ENCODE measurements at regions not wholly inside any gene's neighbourhood (a gene's known extent, or its start where the extent isn't known, plus 50 kb on each side); places are given as distances from the start of the nearest gene placed in this dataset.

DNA sequence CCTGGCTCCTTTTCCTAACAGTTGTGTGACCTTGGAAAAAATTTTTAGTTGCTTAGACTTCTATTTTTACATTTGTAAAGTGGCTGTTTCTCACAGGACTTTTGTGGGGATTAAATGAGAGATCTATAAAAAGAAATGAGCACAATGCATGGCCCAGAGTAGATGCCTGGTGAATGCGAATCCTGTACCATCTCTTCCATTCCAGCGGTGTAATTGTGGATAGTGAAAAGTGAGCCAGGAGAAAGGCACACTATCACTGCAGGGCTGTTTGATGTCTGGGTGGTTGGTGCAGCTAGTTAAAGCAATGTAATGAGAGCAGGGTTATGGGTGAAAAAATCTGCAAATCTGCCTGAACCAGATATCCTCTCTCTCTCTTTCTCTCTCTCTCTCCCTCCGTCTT, 347.5 kb upstream of the CITED2 start:
- no peaks in the 10 kb centered on the region for H3K9me3 Mint-ChIP-seq
- ChIA-PET POLR2A (no interaction called here), CTCF (interaction anchor here (0.6 kb wide), 1 partner anchor 1523 kb away, joined by 3 read pairs; no protein-coding TSS in a partner anchor)
- H3K36me3 Mint-ChIP-seq (ENCODE audit: low read depth) = no peaks in the 10 kb centered on the region
- no peaks in the 10 kb centered on the region for H3K4me1 Mint-ChIP-seq
- DNase-seq = no peak
- no peaks in the 10 kb centered on the region for H3K27me3 Mint-ChIP-seq
- no peak overlapping the region for H3K4me3 Mint-ChIP-seq
- no peak overlapping the region for H3K27ac Mint-ChIP-seq

DNA sequence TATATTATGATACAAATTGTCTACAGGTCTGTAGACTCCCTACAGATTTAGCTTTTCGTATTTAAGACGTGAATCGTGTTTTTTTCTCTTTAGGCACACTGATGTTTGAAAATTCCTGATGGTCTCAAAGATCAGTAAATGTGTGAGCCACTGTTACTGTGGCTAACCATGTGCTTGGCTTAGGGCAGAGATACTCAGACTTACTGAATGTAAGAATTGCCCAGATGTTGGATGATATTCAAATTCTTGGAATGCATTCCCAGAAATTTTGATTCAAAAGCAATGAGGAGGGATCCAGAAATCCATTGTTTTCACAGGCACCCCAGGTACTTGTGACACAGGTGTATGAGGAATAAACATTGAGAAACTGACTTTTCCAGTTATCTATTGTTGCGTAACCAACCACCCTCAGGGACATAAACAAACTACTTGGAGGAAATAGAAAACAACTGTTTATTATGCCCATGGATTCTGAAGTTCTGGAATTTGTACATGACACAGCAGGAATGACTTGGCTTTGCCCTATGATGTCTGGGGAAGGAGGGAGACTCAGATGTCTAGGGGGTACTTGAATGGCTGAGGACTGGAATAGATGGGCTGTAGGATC, 339.6 kb upstream of the CITED2 start:
- ChIA-PET CTCF (no interaction called here), POLR2A (no interaction called here)
- DNase-seq = no peak
- H3K9me3 Mint-ChIP-seq = no peaks in the 10 kb centered on the region
- H3K4me1 Mint-ChIP-seq = no peaks in the 10 kb centered on the region
- H3K4me3 Mint-ChIP-seq = no peak overlapping the region
- H3K36me3 Mint-ChIP-seq (ENCODE audit: low read depth) = no peaks in the 10 kb centered on the region
- no peak overlapping the region for H3K27ac Mint-ChIP-seq
- H3K27me3 Mint-ChIP-seq = peaks cover 11% of the 10 kb centered on the region

DNA sequence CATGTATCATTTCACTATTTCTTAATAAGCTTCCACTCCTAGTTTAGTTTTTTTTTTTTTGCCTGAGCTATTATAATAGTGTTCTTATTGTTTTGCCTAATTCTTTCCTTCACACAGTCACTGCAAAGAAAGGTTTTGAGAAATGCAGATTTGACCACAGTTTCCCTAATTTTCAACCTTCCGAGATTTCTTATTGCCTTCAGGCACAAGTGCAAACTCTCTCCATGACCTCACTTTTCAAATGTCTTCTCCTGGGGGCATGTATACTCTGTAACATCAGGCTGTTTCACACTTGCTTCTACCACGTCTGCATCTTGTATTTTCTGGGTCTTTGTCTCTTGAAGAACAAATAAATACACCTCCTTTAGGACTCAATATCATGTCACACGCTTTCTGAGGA, 339.0 kb upstream of the CITED2 start:
- Mint-ChIP-seq H3K9me3 (no peaks in the 10 kb centered on the region), H3K27me3 (peaks cover 11% of the 10 kb centered on the region), H3K36me3 (ENCODE audit: low read depth) (no peaks in the 10 kb centered on the region), H3K4me1 (no peaks in the 10 kb centered on the region), H3K4me3 (no peak overlapping the region), H3K27ac (no peak overlapping the region)
- CTCF ChIA-PET = no interaction called here
- DNase-seq = no peak
- POLR2A ChIA-PET = no interaction called here

DNA sequence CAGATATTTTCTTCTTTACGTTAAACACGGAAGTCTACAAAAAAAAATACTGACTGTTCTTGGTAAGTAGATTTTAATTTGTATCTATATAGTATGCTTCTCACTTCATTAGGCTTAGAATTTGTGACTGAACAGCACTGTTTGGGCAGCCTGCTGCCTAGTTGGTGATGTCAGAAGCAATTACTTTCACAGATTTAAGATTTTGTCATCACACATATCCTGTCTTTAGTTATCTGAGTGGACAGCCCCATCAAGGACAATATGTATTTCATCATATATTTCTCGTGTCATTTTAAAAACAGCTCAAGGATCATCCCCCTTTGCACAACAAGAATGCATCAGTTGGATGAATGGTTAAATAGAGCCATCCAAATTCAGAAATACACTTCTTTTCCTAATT, 338.4 kb upstream of the CITED2 start:
- no peaks in the 10 kb centered on the region for H3K9me3 Mint-ChIP-seq
- H3K27me3 Mint-ChIP-seq = peaks cover 11% of the 10 kb centered on the region
- H3K4me3 Mint-ChIP-seq = no peak overlapping the region
- no peaks in the 10 kb centered on the region for H3K36me3 Mint-ChIP-seq (ENCODE audit: low read depth)
- CTCF ChIA-PET = no interaction called here
- POLR2A ChIA-PET = no interaction called here
- DNase-seq = no peak
- no peaks in the 10 kb centered on the region for H3K4me1 Mint-ChIP-seq
- no peak overlapping the region for H3K27ac Mint-ChIP-seq

DNA sequence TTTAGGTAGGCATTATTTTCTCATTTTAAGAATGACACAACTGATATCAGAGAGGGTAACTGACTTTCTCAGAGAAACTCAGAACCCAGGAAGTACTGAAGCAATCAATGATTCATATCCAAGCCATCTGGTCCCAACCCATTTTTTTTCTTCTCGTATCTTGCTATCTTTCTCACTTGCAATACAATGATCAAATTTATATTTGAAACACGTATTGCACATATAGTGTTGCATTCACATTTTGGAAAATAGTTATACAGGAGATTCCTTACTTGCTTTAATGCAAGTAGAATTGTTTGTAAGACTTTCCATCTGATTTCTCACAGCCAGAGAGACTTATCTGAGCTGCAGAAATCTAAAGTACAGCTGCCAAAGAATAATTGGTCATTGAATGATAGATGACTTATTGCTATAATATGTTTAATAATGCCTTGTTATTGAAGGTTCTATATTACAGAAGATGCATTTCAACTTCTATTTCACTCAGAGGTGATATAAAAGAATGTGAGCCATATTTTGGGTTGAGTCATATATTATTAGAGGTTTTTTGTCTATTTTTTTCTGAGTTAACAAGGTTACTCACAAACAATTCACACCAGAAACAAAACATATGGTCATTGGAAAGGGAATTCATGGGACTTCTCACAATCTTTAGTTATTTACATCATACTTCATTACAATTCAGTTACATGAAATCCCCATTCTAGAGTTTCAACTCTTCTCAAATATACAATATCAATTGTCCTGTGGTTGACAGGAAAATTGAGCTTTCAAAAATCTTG, 337.5 kb upstream of the CITED2 start:
- no peaks in the 10 kb centered on the region for H3K36me3 Mint-ChIP-seq (ENCODE audit: low read depth)

DNA sequence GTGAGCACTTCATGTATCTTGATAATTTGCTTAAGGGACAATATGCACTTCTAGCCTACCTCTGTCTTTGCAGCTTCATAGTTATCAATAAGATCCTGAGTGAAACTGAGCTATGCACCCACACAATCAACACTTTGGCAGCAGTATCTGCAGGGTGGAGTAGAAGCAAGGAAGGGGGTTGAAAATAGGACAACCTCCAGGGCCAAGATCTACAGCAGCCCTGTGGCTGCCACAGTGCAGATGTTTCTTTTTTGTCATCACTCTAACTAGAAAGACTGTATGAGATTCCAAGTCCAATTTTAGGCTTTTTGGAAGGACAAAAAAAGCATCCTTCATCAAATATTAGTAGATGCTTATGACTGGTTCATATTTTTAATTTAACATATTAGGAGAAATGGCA, 336.1 kb upstream of the CITED2 start:
- Mint-ChIP-seq H3K27me3 (peaks cover 9% of the 10 kb centered on the region), H3K9me3 (no peaks in the 10 kb centered on the region), H3K36me3 (ENCODE audit: low read depth) (no peaks in the 10 kb centered on the region), H3K4me1 (no peaks in the 10 kb centered on the region), H3K4me3 (no peak overlapping the region), H3K27ac (no peak overlapping the region)
- CTCF ChIA-PET = no interaction called here
- POLR2A ChIA-PET = no interaction called here
- DNase-seq = no peak

More for the DNA sequence above, 337.5 kb upstream of the CITED2 start:
- H3K4me1 Mint-ChIP-seq = no peaks in the 10 kb centered on the region
- CTCF ChIA-PET = interaction anchor here (0.7 kb wide), 1 partner anchor 13 kb away, joined by 3 read pairs; no protein-coding TSS in a partner anchor
- no peak overlapping the region for H3K4me3 Mint-ChIP-seq
- POLR2A ChIA-PET = no interaction called here
- no peak overlapping the region for H3K27ac Mint-ChIP-seq
- no peak for DNase-seq
- peaks cover 11% of the 10 kb centered on the region for H3K27me3 Mint-ChIP-seq
- no peaks in the 10 kb centered on the region for H3K9me3 Mint-ChIP-seq

DNA sequence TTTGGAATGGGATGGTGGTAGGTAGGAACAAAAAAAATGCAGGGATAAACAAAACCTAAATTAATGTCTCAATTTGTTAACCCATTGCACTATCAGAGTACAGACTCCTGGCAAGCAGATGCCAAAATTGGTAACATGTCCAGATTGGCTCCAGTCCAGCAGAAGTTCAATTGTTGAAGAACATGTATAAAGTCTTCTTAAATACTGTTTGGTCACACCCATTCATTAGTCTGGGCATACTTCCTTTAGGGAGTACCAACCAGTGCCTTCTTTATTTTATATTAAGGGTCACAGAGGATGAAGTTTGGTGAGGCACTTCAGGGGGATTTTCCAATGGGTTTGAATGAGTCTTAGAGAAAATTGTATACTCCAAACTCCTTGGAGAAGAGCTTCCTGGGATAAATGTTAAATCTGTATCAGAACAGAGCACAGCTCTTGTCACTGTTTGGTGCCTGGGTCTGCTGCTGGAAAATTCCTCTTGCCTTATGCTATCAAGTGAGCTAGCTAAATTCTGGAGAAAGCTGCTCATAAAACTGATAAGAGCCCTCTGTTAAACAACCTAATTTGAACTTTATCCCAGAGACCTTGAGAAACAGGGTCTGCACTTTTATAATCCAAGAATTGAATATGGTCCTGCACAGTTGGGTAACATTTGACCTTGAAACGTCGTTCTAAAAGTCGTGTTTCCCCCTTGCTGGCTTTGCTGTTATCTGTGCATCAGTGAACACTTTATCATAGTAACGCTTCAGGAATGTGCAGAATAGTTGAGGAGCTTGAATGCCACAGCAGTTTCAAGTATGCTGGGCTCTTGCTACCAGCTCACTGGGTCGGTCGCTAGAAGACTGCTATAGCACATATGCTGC, 334.1 kb upstream of the CITED2 start:
- H3K4me3 Mint-ChIP-seq = no peak overlapping the region
- no peaks in the 10 kb centered on the region for H3K4me1 Mint-ChIP-seq
- peaks cover 5% of the 10 kb centered on the region for H3K27me3 Mint-ChIP-seq
- POLR2A ChIA-PET = no interaction called here
- H3K9me3 Mint-ChIP-seq = no peaks in the 10 kb centered on the region
- no peak for DNase-seq
- no peak overlapping the region for H3K27ac Mint-ChIP-seq
- CTCF ChIA-PET = interaction anchor here (1.0 kb wide), 1 partner anchor 8 kb away, joined by 3 read pairs; no protein-coding TSS in a partner anchor
- H3K36me3 Mint-ChIP-seq (ENCODE audit: low read depth) = no peaks in the 10 kb centered on the region

DNA sequence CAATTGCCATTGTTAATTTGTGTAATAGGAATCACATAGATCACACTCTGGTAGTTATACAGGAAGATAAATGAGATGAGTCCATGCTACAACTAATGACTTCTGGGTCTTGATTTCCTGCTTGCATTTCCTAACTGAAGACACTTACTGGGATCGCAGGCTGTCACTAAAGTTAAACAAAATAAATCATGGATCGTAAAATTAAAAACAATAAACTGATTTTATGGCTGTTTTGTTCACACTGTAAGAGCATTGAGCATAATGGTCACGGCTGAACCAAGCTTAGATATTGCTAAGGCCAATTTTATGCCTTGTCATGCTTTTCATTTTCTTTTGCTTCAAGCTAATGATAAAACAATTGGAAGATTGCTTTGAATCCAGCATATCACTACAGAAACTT, 332.5 kb upstream of the CITED2 start:
- ChIA-PET POLR2A (no interaction called here), CTCF (no interaction called here)
- Mint-ChIP-seq H3K4me3 (no peak overlapping the region), H3K27me3 (peaks cover 3% of the 10 kb centered on the region), H3K4me1 (no peaks in the 10 kb centered on the region), H3K9me3 (no peaks in the 10 kb centered on the region), H3K36me3 (ENCODE audit: low read depth) (no peaks in the 10 kb centered on the region), H3K27ac (no peak overlapping the region)
- DNase-seq = no peak

DNA sequence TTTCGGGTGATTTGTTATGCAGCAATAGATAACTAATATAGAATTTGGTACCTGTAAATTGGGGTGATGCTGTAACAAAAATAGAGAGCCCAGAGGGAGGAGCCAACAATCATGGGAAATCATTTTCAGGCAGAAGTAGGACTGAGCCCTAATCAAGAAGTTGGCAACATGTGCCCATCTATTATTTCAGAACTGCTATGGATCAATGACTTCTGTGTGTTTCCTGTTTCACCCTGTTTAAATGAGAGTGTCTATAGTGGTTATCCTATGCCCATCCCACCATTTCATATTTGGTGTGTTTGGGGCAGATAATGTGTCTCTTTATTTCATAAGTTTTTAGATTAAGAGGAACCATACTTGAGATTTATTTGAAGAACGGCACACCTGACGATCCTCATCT, 330.8 kb upstream of the CITED2 start:
- DNase-seq = no peak
- Mint-ChIP-seq H3K27me3 (no peaks in the 10 kb centered on the region), H3K27ac (no peak overlapping the region), H3K4me1 (no peaks in the 10 kb centered on the region), H3K4me3 (no peak overlapping the region), H3K9me3 (no peaks in the 10 kb centered on the region), H3K36me3 (ENCODE audit: low read depth) (no peaks in the 10 kb centered on the region)
- ChIA-PET CTCF (no interaction called here), POLR2A (no interaction called here)

DNA sequence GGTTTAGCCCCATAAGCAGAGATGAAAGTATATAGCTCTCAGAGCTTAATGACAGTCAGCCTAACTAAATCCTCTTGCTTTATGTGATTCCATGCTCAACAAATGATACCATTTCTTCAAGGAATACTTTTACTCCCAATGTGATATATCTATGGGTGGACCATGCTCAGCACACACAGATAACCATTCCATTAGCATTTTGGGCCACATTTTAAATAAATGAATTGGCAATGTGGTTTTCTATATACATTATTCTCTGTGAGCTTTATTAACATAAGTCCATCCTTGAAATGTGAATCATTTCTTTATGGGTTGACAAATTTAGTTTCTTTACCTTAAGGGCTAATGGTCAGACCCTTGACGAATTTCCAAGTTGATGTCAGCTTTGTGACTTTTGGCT, 329.3 kb upstream of the CITED2 start:
- CTCF ChIA-PET = no interaction called here
- Mint-ChIP-seq H3K9me3 (peaks cover under 1% of the 10 kb centered on the region), H3K27ac (no peak overlapping the region), H3K27me3 (no peaks in the 10 kb centered on the region), H3K4me1 (no peaks in the 10 kb centered on the region), H3K36me3 (ENCODE audit: low read depth) (no peaks in the 10 kb centered on the region), H3K4me3 (no peak overlapping the region)
- DNase-seq = no peak
- POLR2A ChIA-PET = no interaction called here

DNA sequence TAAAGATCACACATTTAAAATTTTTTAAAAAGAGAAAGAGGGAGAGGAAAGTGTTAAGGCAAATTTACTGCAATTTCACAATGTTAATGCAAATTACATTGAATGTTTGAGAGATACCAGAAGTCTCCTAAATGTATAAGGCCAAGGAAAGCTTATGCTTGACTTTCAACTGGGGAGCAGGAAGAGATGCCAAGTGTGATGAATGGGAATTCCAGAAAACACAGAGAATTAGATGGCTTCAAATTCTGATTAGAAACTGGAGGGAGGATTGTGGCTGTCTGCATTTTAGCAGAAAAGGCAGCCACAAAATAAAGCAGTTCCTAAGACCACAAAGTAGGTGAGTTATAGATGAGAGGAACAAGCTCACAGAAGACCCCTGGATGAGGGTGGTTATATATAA, 328.3 kb upstream of the CITED2 start:
- Mint-ChIP-seq H3K36me3 (ENCODE audit: low read depth) (no peaks in the 10 kb centered on the region), H3K4me1 (no peaks in the 10 kb centered on the region), H3K27me3 (no peaks in the 10 kb centered on the region), H3K4me3 (no peak overlapping the region), H3K9me3 (peaks cover 4% of the 10 kb centered on the region), H3K27ac (no peak overlapping the region)
- CTCF ChIA-PET = no interaction called here
- POLR2A ChIA-PET = no interaction called here
- no peak for DNase-seq

DNA sequence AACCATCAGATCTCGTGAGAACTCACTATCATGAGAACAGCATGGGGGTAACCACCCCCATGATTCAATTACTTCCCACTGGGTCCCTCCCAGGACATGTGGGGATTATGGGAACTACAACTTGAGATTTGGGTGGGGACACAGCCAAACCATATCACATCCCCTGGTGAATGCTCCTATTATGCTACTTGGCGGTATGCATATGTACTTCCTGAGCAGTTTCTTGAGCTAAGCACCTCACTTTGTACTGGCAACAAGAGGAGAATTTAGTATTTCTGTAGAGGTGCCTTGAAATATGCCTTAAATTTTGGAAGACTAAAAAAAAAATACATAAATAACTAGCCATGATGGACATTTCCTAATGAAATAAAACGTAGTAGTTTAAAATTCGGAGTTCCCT, 327.2 kb upstream of the CITED2 start:
- CTCF ChIA-PET = no interaction called here
- Mint-ChIP-seq H3K27me3 (no peaks in the 10 kb centered on the region), H3K9me3 (peaks cover 4% of the 10 kb centered on the region), H3K27ac (no peak overlapping the region), H3K36me3 (ENCODE audit: low read depth) (no peaks in the 10 kb centered on the region), H3K4me3 (no peak overlapping the region), H3K4me1 (no peaks in the 10 kb centered on the region)
- DNase-seq = no peak
- POLR2A ChIA-PET = no interaction called here

DNA sequence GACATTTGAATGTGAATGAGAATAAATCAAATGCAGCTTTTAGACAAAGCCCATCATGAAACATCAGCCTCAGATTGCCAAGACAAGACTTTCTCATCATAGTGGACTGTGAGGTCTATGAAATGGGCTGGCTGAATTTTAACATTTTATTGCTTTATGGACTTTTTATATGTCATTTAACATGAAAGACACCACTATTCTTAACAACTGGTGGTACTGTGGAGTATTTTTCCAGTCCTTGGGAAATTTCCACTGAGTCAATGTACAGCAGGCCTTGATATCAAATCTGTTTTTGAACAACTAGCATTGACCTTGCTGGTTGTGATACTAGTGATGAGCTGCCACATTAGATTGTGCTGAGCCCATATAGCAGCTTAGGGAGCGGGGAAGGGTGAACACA, 326.6 kb upstream of the CITED2 start:
- no peak overlapping the region for H3K4me3 Mint-ChIP-seq
- H3K4me1 Mint-ChIP-seq = no peaks in the 10 kb centered on the region
- no peak for DNase-seq
- no peaks in the 10 kb centered on the region for H3K36me3 Mint-ChIP-seq (ENCODE audit: low read depth)
- H3K27ac Mint-ChIP-seq = no peak overlapping the region
- CTCF ChIA-PET = interaction anchor here (1.1 kb wide), 1 partner anchor 8 kb away, joined by 3 read pairs; no protein-coding TSS in a partner anchor
- H3K9me3 Mint-ChIP-seq = peaks cover 4% of the 10 kb centered on the region
- POLR2A ChIA-PET = no interaction called here
- H3K27me3 Mint-ChIP-seq = no peaks in the 10 kb centered on the region

Data from activated CD4-positive, alpha-beta T cell treated with anti-CD3 and anti-CD28 coated beads, Interleukin-2, amount 10 ng/mL, durations not matched to agents 7 days and 5 days (primary cell).